ENCODE measurements at regions not wholly inside any gene's neighbourhood (a gene's known extent, or its start where the extent isn't known, plus 50 kb on each side); places are given as distances from the start of the nearest gene placed in this dataset.

DNA sequence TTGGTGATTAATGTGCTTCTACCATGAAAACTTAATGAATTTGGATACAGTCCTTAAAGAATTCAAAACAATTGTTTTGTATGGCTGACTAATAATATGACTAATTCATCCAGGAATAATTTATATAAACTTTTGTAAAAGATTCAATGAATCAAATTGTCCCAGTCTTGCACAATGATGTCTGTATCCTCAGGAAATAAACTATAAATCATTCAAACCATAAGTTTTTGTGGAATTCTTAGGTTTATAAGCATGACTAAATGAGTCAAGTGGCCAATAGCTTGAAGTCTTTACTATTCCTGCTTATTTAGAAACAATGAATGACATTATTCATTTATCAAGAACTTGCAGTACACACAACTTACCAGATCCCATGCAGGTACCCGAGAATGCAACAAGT lies 935.0 kb upstream of the INTU start:
- in situ Hi-C loops (cut with HindIII; ENCODE audit: low sequenced_read_pairs), result no loop called here

DNA sequence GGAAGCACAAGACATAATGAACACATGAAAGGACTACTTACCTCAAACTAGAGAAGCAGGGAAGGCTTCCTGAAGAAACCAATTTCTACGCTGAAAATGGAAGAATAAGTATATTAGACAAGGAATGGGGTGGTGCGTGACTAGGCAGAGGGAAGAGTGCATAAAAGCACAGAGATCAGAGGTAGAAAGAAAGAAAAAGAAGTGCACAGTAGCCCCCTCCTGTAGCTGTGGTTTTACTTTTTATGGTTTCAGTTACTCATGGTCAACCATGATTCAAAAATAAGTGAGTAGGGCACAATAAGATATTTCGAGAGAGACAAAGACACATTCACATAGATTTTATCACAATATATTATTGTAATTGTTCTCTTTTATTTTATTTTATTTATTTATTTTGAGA lies 934.5 kb upstream of the INTU start:
- in situ Hi-C loops (cut with HindIII; ENCODE audit: low sequenced_read_pairs), result no loop called here

DNA sequence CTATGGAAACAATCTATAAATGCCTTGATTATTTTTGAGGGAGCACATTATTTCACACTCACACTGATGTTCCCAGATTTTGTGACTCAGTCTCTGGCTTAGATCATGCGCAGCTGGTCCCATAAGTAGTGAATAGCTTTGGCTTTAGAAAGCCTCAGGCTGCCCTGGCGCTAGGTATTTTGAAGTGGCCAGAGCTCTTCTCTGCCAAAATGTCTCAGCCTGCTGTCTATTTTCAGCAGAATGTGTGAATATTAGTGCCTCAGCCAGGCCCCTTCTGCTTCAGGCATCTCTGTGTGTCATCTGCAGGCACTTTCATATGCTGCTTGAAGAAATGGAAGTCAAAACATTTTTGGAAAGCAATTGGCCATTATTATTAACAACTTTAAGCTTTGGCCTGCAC lies 931.0 kb upstream of the INTU start:
- in situ Hi-C loops (cut with HindIII; ENCODE audit: low sequenced_read_pairs), result no loop called here

DNA sequence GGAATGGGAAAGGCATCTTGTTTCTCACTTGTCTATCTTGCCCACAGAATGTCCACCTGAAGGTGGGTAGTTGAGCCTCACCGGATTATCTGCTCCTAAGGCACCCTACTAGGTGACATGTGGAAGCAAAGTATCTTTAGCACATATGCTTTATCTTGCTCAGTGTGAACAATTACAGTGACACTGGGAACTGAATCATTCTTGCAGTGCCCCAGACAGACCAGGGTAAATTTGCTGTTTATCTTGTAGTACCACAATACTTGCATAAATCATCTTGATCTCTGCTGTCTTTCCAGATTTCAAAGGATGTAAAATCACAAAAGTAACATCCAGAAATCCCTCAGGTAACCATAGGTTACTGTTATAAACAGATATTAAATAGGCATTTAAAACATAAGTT lies 930.0 kb upstream of the INTU start:
- in situ Hi-C loops (cut with HindIII; ENCODE audit: low sequenced_read_pairs), result no loop called here

DNA sequence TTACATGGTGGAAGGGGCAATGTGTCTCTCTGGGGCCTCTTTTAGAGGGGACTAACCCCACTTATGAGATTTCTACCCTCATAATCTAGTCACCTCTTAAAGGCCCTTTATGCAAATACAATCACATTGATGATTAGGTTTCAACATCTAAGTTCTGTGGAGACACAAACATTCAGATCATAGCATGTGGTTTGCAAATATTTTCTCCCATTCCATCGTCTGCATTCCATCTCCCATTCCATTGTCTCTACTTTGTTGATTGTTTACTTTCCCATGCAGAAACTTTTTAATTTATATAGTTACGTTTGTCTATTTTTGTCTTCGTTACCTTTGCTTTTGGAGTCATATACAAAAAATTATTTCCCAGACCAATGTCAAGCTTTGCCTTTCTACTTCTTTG lies 927.5 kb upstream of the INTU start:
- in situ Hi-C loops (cut with HindIII; ENCODE audit: low sequenced_read_pairs), result no loop called here

DNA sequence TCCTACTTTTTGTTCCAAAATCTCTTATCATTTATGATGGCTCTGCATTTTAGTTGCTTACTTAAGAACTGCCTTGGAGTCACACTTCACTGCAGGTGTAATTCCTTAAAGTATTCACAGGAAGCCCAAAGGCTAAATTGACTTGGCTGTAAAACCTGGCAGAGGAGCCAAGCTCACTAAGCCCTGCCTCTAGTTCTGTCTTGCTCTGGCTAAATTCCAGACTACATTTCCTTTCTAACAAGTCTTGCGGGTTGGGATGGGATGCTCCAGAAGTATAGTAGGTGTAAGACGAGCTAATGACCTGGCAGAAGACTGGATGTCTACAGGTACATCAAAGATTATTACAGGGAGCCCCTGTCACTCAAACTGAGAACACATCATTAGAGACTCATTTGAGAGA lies 924.0 kb upstream of the INTU start:
- in situ Hi-C loops (cut with HindIII; ENCODE audit: low sequenced_read_pairs), result no loop called here

DNA sequence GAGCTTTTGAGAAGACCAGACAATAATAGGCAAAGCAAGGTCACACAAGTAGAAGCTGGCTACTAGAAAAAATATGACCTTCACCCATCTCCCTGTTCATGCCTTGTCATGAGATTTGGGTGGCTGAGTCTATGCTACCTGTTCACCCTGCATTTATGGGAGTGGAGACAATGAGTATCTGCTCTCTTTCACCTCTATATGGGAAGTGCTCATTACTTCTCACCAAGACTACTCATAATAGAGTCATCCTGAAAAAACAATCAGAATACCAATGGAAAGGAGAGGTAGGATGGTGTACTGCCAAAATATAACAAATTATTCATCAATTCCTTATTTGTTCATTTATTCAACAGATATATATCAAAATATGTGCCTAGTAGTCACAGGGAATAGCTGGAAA lies 921.8 kb upstream of the INTU start:
- in situ Hi-C loops (cut with HindIII; ENCODE audit: low sequenced_read_pairs), result no loop called here

DNA sequence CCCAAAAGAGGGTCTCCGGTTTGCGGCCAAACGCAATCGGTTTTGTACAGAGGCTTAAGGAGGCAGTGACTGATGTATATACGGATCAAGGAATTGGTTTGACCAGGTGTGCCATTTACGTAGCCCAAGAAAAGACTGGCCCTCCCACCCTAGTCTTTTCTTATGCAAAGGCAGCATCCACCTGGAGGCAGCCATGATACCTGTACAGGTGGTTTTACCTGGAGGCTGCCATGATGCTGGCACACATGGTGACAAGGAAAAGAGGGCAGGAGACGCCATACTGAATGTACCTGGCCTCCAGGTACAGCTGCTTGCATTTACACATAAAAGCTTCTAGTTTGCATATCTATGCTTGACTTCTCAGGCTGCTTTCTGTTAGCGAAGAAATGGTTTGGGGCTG lies 917.7 kb upstream of the INTU start:
- in situ Hi-C loops (cut with HindIII; ENCODE audit: low sequenced_read_pairs), result no loop called here

DNA sequence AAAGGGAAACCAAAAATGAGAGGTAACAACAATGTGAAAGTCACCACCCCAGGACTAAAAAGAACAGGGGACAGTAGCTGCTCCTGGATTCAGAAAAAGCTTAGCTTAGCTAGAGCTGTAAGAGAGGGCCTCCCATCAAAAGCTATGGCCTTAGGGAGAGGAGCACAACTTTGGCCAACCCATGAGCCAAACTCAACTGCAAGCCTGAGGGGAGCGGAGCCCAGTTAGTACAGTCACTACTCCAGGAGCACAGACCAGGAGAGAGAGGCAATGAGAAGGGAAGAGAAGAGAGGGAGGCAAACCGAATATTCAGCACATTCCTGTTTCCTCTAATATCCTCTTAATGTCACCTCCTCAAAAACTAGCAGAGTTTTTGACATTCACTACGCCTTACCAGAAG lies 917.1 kb upstream of the INTU start:
- in situ Hi-C loops (cut with HindIII; ENCODE audit: low sequenced_read_pairs), result no loop called here

DNA sequence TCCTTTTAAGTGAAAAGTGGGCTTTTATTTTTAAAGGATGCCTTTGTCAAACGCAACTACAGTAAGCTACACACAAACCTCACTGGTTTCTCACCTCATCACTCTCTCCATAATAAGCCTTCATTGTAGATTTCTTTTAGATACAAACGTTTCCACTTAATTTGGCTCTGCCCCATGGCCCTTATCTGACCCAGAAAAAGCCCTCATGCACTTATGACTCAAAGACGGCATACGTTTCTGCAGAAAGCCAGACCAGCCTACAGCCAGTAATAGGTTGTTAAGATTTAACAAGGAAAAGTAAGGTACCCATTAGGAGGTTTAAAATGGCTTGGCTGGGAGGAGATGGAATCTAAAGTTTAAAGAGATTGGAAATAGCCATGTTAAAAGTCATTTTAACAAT lies 914.6 kb upstream of the INTU start:
- in situ Hi-C loops (cut with HindIII; ENCODE audit: low sequenced_read_pairs), result no loop called here

DNA sequence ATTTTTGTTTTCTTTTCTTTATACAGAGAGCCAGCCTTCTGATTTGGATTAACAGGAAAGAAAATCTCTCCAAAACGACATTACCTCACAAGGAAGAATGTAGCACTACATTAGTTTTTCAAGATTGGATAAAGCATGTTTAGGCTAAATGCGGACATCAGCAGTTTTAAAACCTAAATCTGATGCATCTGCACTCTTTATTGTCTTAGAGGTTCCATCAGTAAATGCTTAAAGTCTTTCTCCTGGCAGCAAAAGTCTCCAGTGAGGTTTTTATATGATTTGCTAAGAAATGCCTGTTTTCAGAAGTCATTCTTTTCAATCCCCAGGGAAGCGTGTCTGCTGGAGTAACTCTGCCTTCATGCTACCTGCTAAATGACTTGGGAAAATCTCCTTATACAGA lies 912.9 kb upstream of the INTU start:
- in situ Hi-C loops (cut with HindIII; ENCODE audit: low sequenced_read_pairs), result no loop called here

DNA sequence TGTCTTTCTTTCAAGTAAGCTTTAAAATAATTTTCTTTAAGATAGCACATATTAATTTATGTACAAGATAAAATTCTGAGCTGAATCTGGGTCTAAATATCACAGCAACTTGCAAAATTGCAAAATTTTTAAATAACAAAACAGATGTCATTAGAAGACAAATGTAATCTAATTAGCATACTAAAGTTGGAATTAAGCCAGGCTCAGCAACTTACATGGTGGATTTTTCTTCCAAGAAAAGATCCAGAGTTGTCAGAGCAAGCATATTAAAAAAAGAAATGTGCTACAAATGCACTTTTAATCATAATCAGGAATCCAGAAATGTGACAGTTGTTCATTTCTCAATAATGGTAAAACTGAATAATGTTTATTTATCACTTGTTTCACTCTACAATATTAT lies 906.9 kb upstream of the INTU start:
- in situ Hi-C loops (cut with HindIII; ENCODE audit: low sequenced_read_pairs), result no loop called here

DNA sequence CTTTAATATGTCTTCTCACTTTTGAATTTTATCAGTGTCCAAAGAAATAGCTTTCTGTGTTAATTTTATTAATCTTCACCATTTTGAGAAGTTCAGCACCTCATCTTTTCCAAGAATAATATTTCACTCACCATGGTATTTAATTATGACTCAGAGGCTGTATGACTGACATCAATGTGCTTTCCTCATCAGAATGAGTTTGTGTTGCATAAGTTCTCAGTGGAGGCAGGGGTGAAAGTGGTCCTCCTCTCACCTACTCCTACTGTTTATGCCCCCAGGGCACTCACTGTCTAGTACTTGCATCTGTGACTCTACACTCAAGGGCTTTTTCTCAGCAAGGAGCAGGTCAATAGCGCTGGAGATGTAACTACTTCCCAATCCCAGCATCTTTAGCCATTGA lies 905.3 kb upstream of the INTU start:
- in situ Hi-C loops (cut with HindIII; ENCODE audit: low sequenced_read_pairs), result no loop called here

DNA sequence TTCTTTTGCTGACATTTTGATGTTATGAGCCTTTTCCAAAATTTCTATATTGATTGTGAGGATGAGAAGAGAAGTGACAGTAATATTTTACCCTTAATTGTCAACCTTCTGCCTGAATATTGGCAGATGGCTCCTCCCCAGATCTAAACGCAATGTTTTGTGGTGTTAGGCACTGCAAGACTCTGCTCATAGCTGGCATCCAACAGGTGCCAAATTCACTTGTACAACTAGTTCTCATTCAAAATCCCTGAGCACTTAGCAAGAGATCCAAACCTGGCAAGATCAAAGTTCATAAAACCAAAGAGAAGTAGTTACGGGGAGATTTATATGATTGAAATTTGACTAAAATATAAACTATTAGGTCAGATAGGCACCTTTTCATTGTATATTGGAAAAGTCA lies 901.7 kb upstream of the INTU start:
- in situ Hi-C loops (cut with HindIII; ENCODE audit: low sequenced_read_pairs), result no loop called here

DNA sequence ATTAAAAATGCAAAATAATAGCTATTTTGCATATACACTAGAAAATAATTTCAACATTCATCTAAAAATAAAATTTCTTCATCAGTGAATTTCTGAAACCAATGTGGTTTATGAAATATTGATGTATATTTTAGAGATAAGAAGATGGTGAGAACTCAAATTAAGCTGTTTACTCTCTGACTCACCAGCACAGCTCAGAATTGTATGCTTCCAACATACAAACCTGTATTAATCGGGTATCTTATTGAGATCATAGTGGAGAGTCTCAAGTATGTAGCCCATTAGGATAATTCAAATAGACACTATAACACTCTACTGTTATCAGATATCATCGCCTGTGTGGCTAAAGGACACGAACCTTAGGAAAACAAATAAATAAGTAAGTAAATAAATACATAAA lies 899.5 kb upstream of the INTU start:
- in situ Hi-C loops (cut with HindIII; ENCODE audit: low sequenced_read_pairs), result no loop called here

DNA sequence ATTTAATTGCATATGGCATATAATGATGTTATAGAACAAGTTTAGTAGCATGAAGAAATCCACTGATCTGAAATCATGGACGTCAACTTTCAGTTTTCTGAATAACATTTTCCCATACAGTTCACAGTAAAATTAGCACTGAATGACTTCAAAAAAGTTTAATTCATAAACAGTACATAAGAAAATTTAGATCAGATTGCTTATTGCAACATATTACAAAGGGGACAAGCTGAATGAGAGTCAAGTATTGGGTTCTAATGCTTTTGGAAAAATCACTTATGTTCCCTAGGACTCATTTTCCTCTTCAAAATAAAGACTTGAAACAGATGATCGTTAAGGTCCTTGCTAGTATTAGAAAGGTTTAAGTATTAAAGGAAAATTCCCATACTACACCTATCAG lies 898.3 kb upstream of the INTU start:
- in situ Hi-C loops (cut with HindIII; ENCODE audit: low sequenced_read_pairs), result no loop called here

DNA sequence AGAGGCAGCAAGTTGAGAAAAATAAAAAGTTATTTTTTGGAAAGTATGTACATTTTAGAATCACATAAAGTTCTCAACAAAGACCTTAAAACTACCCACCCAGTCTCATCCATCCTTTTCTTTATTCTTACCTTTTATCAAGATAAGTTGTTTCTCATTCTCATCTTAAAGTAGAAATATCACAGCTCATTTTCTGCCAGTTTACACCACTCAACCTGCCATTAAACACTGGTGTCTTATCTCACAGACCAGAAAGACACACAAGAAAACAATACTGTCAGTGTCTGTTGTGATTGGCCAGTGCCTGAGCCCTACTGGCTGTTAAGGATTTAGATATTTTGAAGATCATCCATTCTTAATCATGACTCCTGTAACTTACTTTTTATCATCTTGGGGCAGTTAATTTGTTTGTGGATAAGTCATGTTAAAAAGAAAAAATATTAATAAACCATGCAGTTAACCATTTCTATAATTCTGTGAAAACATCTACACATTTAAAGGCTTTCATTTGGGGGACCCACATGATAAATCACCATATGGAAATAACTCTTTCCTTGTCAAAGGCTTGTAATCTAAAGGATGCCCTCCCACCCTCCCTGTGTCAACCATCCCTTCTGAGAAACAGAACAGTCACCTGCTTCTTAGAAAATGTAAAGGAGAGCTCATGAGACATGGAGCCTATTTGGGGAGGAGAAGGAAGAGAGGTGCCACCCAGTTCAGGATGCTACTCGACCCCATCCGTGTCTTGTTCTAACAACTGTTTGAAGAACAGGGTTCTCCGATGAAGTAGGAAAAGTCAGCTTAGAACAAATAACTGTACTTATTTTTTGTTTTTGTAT lies 897.2 kb upstream of the INTU start:
- in situ Hi-C loops (cut with HindIII; ENCODE audit: low sequenced_read_pairs), result no loop called here

DNA sequence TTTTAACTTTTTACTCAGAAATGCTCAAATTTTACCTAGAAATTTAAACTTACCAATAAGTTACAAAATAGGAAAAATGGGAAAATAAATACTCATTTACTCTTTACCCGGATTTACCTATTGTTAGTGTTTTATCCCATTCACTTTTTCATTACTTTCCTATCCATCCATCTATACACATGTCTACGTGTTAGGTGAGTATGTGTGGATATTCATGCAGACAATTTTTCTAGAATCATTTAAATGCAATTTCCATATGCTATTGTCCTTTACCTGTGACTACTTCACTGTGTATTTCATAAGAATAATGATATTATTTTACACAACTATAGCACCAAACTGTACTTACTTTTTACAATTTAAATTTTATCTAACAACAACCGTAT lies 896.6 kb upstream of the INTU start:
- in situ Hi-C loops (cut with HindIII; ENCODE audit: low sequenced_read_pairs), result no loop called here

DNA sequence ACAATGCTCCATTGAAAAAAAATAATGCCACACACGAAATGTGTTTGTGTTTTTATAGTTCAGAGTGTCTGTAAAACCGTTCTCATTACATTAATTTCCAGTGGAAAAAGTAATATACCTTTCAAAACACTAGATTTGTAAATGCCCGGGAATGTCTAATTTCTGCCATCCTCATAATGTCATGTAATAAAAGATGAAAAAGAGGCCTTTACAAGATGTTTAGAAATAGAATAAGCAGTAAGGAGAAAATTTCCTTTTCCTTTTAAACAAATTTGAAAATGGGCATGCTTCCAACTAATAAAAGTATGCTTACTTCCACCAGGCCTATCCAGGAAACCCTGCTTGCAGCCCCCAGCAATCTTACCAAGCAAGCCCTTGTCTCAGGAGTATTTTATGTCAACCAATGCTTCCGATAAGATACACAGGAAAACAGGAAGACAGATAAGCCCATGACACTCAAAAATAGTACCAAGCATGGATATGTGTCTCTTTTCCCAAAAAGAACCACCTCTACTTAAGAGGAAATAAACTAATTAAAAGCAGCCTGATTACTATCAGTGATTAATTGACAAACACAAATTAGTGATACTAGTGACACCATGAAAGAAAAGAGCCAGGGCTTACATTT lies 894.7 kb upstream of the INTU start:
- in situ Hi-C loops (cut with HindIII; ENCODE audit: low sequenced_read_pairs), result no loop called here

DNA sequence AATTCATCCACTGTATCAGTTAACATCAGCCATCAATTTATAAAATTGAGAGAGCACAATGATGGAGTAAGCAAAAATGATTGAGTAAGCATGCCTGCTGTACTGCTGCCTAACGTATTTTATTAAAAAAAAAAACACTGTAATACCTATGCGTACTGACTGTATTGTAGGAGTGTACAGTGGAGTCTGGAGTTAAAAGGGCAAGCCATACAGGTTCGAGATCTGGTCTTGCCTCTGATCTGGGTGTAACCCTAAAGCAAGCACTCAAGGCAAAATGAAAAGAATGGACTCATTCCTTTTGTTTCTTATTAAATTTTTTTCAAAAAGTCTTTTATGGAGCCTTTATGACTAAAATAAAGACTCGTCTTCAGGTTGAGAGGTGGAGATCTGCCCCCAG lies 894.2 kb upstream of the INTU start:
- in situ Hi-C loops (cut with HindIII; ENCODE audit: low sequenced_read_pairs), result no loop called here

DNA sequence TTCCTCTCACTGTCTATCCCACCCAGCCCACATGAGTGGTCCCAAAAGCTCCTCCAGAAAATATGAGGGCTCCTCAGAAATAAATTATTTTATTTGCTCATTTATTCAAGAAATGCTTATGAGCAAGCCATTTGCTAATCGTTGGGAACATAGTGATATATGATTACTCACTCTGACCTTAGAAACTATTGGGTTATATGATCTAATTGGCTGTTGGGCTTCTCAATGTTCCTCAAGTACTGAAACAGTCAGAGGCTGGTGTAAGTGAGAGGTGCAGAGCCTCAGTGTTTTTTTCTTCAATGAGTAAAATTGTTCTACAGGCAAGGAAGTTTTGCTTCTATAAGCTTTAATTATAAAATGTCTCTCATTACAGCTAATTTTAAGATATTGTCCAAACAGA lies 893.8 kb upstream of the INTU start:
- in situ Hi-C loops (cut with HindIII; ENCODE audit: low sequenced_read_pairs), result no loop called here

DNA sequence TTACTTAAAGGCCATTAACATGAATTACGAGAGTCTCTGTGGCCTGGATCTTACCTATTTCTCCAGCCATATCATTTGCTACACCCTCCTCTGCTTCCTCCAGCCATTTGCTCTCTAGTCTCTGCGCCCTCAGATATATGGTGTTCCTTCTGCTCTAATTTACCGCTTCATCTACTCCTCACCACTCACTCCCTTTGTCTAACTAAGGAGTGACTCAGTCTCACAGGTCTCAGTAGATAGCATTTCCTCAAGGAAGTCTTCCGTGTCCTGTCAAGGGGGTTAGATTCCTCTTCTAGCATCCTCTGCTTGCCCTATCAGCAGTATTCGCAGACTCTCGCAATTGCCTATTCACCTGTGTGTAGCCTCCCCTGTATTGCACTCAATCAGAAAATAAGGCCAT lies 892.1 kb upstream of the INTU start:
- in situ Hi-C loops (cut with HindIII; ENCODE audit: low sequenced_read_pairs), result no loop called here

DNA sequence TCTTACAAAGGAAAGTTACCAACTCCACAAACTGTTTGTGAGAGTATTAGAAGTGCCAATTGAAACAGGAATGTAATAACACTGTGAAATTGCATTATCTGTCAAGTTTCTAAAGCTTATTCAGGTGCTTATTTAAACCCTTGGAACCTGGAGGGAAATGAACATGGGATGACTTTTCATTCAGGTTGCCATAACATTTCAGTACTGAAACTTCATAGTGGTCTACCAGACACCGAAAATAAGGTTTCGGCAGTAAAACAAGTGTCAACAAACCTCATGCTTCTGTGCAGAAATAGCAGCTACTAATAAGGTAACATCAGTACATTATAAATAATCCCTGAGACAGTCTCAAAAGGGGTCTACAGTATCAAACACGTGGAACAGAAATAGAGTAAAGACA lies 890.7 kb upstream of the INTU start:
- in situ Hi-C loops (cut with HindIII; ENCODE audit: low sequenced_read_pairs), result no loop called here

Data from endothelial cell of hepatic sinusoid (primary cell).